GM23338 (cell line): ENCODE measurements at regions not wholly inside any gene's neighbourhood (a gene's known extent, or its start where the extent isn't known, plus 50 kb on each side); places are given as distances from the start of the nearest gene placed in this dataset.

ENCODE experiments used
- ATAC-seq: fragments of 200-7000 bp; cut with Tn5 transposase; 3 replicates; pipeline ENCODE4 v1.9.1; 2020
- DNase-seq: peaks from one replicate; pipeline ENCODE4 v3.0.0-alpha.2; 2015; ENCODE audit warnings: low spot score
- H2AFZ ChIP-seq: fragments of 200-600 bp; sonication (generic); 2 replicates; pipeline ENCODE4 v1.8.0; 2016; ENCODE audit warnings: antibody characterized with exemption, mild to moderate bottlenecking, moderate library complexity
- H3F3A ChIP-seq: fragments of 200-600 bp; sonication (generic); replicated peaks from 2 replicates; pipeline ENCODE4 v1.8.0; 2017; ENCODE audit warnings: antibody characterized with exemption, mixed run types, low read depth
- H3K27ac ChIP-seq: fragments of 200-600 bp; sonication (generic); 2 replicates; pipeline ENCODE4 v1.6.1; 2016; ENCODE audit warnings: low read depth
- H3K27me3 ChIP-seq: fragments of 200-600 bp; sonication (generic); 2 replicates; pipeline ENCODE4 v1.8.0; 2016; ENCODE audit warnings: mild to moderate bottlenecking, mixed run types, moderate library complexity; ENCODE audit not compliant: insufficient read depth
- H3K36me3 ChIP-seq: fragments of 200-600 bp; sonication (generic); 2 replicates; pipeline ENCODE4 v1.8.0; 2016; ENCODE audit warnings: mild to moderate bottlenecking; ENCODE audit not compliant: insufficient read depth
- H3K4me1 ChIP-seq: fragments of 200-600 bp; sonication (generic); 2 replicates; pipeline ENCODE4 v1.8.0; 2016; ENCODE audit warnings: mild to moderate bottlenecking, moderate library complexity; ENCODE audit not compliant: insufficient read depth
- H3K4me2 ChIP-seq: fragments of 200-600 bp; sonication (generic); 2 replicates; pipeline ENCODE4 v1.7.1; 2017; ENCODE audit warnings: mixed run types
- H3K4me3 ChIP-seq: fragments of 200-600 bp; sonication (generic); 2 replicates; pipeline ENCODE4 v1.6.1; 2016; ENCODE audit warnings: mixed run types
- H3K79me2 ChIP-seq: fragments of 200-600 bp; sonication (generic); replicated peaks from 2 replicates; pipeline ENCODE4 v1.8.0; 2017; ENCODE audit warnings: mild to moderate bottlenecking; ENCODE audit not compliant: insufficient read depth
- H3K9me2 ChIP-seq: fragments of 200-600 bp; sonication (generic); 2 replicates; pipeline ENCODE4 v1.8.0; 2017; ENCODE audit not compliant: insufficient read depth
- H4K20me1 ChIP-seq: fragments of 200-600 bp; sonication (generic); replicated peaks from 2 replicates; pipeline ENCODE4 v1.8.0; 2017; ENCODE audit warnings: mild to moderate bottlenecking; ENCODE audit not compliant: insufficient read depth
- H3K27ac Mint-ChIP-seq: 2 replicates; pipeline ENCODE4 v1.8.0; 2020; ENCODE audit warnings: inconsistent platforms, mild to moderate bottlenecking, moderate library complexity, mixed read lengths
- H3K27me3 Mint-ChIP-seq: 3 replicates; pipeline ENCODE4 v1.8.0; 2022; ENCODE audit warnings: low read depth, mild to moderate bottlenecking, moderate library complexity, mixed read lengths, inconsistent platforms; ENCODE audit not compliant: insufficient read depth, poor library complexity
- H3K36me3 Mint-ChIP-seq: 3 replicates; pipeline ENCODE4 v1.8.0; 2021; ENCODE audit warnings: low read depth, mild to moderate bottlenecking, inconsistent platforms, moderate library complexity, mixed read lengths
- H3K4me1 Mint-ChIP-seq: 3 replicates; pipeline ENCODE4 v1.8.0; 2020; ENCODE audit warnings: mild to moderate bottlenecking, inconsistent platforms, mixed read lengths
- H3K4me3 Mint-ChIP-seq: 3 replicates; pipeline ENCODE4 v1.8.0; 2021; ENCODE audit warnings: moderate library complexity, mild to moderate bottlenecking, inconsistent platforms, mixed read lengths
- H3K9me3 Mint-ChIP-seq: 3 replicates; pipeline ENCODE4 v1.8.0; 2020; ENCODE audit warnings: moderate library complexity, mild to moderate bottlenecking, inconsistent platforms, mixed read lengths
- EZH2phosphoT487 ChIP-seq: fragments of 200-600 bp; sonication (generic); IDR thresholded peaks from one replicate; pipeline ENCODE4 v1.8.1; 2018; ENCODE audit warnings: antibody characterized with exemption; ENCODE audit not compliant: unreplicated experiment
- JUNB ChIP-seq: IDR thresholded peaks from one replicate; pipeline ENCODE4 v1.6.1; 2016; ENCODE audit warnings: antibody characterized with exemption; ENCODE audit not compliant: unreplicated experiment
- NANOG ChIP-seq: IDR thresholded peaks from 2 replicates; pipeline ENCODE4 v1.6.1; 2016; ENCODE audit warnings: antibody characterized with exemption, borderline replicate concordance
- STAT1 ChIP-seq: IDR thresholded peaks from one replicate; pipeline ENCODE4 v1.6.1; 2016; ENCODE audit warnings: antibody characterized with exemption; ENCODE audit not compliant: unreplicated experiment
- ZNF114 ChIP-seq: fragments of 250-450 bp; sonication (Bioruptor Pico); IDR thresholded peaks from 2 replicates; pipeline ENCODE4 v1.5.0; 2020; ENCODE audit warnings: mild to moderate bottlenecking, moderate library complexity
- ZNF331 ChIP-seq: fragments of 250-450 bp; sonication (Bioruptor Pico); IDR thresholded peaks from 2 replicates; pipeline ENCODE4 v1.5.0; 2020; ENCODE audit warnings: low read depth, mild to moderate bottlenecking, moderate library complexity
- TF ChIP-seq, protein P1 (sequence below), 2 experiments: fragments of 200-600 bp in 1 of 2; sonication (generic) in 1 of 2; conservative IDR thresholded peaks; 2 replicates each; pipeline versions ENCODE4 v1.5.1 to v1.6.1; 2016 to 2017; ENCODE audit warnings: antibody characterized with exemption in 2 of 2, low read depth in 2 of 2, mild to moderate bottlenecking in 2 of 2, moderate library complexity in 1 of 2
- TF ChIP-seq, protein P2 (sequence below): IDR thresholded peaks from 2 replicates; pipeline ENCODE4 v1.6.1; 2016; ENCODE audit warnings: antibody characterized with exemption
- TF ChIP-seq, protein P3 (sequence below): fragments of 250-450 bp; sonication (Bioruptor Pico); IDR thresholded peaks from 2 replicates; pipeline ENCODE4 v1.5.0; 2020; ENCODE audit warnings: mild to moderate bottlenecking, moderate library complexity

DNA sequence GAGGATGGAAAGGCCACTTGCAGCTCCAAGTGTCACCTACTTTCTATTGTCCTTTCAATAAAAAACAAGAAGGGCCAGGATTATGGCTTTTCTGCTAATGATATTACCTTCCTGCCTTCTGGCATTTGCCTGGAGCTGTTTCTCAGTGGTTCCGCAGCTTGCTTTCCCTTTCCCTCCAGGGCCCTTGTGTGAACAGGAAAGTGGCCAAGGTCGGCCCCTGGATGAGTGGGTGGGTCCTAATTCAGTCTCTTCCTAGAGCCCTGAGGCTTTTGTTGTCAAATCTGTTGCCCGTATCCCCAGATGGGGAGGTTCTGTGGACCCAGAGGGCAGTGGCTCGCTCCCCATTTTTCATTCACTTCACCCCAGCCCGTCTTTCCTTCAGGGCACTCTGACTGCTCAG, 64.2 kb upstream of the UMPS start (continued):
- TF ChIP-seq, protein P1, sequence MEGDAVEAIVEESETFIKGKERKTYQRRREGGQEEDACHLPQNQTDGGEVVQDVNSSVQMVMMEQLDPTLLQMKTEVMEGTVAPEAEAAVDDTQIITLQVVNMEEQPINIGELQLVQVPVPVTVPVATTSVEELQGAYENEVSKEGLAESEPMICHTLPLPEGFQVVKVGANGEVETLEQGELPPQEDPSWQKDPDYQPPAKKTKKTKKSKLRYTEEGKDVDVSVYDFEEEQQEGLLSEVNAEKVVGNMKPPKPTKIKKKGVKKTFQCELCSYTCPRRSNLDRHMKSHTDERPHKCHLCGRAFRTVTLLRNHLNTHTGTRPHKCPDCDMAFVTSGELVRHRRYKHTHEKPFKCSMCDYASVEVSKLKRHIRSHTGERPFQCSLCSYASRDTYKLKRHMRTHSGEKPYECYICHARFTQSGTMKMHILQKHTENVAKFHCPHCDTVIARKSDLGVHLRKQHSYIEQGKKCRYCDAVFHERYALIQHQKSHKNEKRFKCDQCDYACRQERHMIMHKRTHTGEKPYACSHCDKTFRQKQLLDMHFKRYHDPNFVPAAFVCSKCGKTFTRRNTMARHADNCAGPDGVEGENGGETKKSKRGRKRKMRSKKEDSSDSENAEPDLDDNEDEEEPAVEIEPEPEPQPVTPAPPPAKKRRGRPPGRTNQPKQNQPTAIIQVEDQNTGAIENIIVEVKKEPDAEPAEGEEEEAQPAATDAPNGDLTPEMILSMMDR (conservative IDR thresholded peaks at IDR 0.05; ENCODE audit: low read depth in 2 of 2): no peak
- no peak for TF ChIP-seq NANOG

DNA sequence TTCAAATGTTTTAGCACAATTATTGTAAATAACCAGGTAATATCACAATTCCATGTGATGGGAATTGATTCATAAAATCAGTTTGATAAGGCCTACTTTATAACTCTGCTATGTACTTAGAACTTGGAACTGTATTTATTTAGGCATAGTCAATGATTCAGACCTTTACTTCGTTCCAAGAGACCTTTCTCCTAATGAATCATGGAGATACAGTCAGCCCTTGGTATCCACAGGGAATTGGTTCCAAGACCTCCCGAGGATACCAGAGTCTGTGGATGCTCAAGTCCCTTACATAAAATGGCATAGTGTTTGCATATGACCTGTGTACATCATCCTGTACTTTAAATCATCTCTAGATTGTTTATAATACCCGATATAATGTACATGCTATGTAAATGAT, 60.8 kb upstream of the UMPS start:
- H3K36me3 ChIP-seq: no peaks in the 10 kb centered on the region
- TF ChIP-seq, protein P2, sequence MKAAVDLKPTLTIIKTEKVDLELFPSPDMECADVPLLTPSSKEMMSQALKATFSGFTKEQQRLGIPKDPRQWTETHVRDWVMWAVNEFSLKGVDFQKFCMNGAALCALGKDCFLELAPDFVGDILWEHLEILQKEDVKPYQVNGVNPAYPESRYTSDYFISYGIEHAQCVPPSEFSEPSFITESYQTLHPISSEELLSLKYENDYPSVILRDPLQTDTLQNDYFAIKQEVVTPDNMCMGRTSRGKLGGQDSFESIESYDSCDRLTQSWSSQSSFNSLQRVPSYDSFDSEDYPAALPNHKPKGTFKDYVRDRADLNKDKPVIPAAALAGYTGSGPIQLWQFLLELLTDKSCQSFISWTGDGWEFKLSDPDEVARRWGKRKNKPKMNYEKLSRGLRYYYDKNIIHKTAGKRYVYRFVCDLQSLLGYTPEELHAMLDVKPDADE: no peak
- TF ChIP-seq ZNF114 (CRISPR knock-in tag): no peak
- DNase-seq (no peak), ATAC-seq (no peak)
- no peaks in the 10 kb centered on the region for H3F3A ChIP-seq
- no peak overlapping the region for H3K27ac ChIP-seq
- no peak overlapping the region for H3K4me2 ChIP-seq
- Mint-ChIP-seq H3K27ac (no peak overlapping the region), H3K36me3 (no peaks in the 10 kb centered on the region), H3K4me3 (no peak overlapping the region), H3K27me3 (no peaks in the 10 kb centered on the region), H3K4me1 (no peaks in the 10 kb centered on the region), H3K9me3 (no peaks in the 10 kb centered on the region)
- H3K4me3 ChIP-seq: no peak overlapping the region
- no peak overlapping the region for H2AFZ ChIP-seq
- no peaks in the 10 kb centered on the region for H4K20me1 ChIP-seq
- no peaks in the 10 kb centered on the region for H3K79me2 ChIP-seq
- H3K4me1 ChIP-seq: no peaks in the 10 kb centered on the region
- no peaks in the 10 kb centered on the region for H3K27me3 ChIP-seq
- no peaks in the 10 kb centered on the region for H3K9me2 ChIP-seq

DNA sequence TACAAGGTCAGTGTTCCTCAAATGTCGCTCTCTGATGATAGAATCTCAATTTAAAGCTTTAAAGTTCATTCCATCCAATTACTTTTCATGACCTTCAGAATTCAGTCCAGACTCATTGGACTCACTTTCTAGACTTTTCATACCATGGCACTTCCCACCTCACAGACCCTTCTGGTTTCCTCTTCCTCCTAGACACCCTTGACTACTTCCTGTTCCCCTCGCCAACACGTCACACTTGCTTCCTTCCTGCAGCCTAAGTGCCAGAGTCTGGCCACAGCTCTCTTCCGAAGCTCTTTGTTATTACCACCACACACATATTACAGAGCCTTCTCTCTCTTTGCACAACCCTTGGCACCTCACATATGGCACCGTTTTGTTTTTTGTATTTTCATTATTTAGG, 59.1 kb upstream of the UMPS start:
- H3K27me3 Mint-ChIP-seq: no peaks in the 10 kb centered on the region
- H3K9me3 Mint-ChIP-seq: no peaks in the 10 kb centered on the region
- H3K4me3 ChIP-seq: no peak overlapping the region
- ATAC-seq (no peak), DNase-seq (no peak)
- H3K9me2 ChIP-seq: no peaks in the 10 kb centered on the region
- no peak overlapping the region for H2AFZ ChIP-seq
- H3F3A ChIP-seq: no peaks in the 10 kb centered on the region
- no peaks in the 10 kb centered on the region for H3K4me1 ChIP-seq
- no peak overlapping the region for H3K4me2 ChIP-seq
- H3K4me3 Mint-ChIP-seq: no peak overlapping the region
- H3K36me3 Mint-ChIP-seq: no peaks in the 10 kb centered on the region
- no peaks in the 10 kb centered on the region for H3K27me3 ChIP-seq
- no peaks in the 10 kb centered on the region for H3K4me1 Mint-ChIP-seq
- no peaks in the 10 kb centered on the region for H3K79me2 ChIP-seq
- no peak overlapping the region for H3K27ac ChIP-seq
- H3K27ac Mint-ChIP-seq: no peak overlapping the region
- H4K20me1 ChIP-seq: no peaks in the 10 kb centered on the region
- no peaks in the 10 kb centered on the region for H3K36me3 ChIP-seq
- TF ChIP-seq EZH2phosphoT487 (no peak), ZNF331 (CRISPR knock-in tag) (no peak), JUNB (no peak), ZNF114 (CRISPR knock-in tag) (no peak), NANOG (no peak), STAT1 (no peak)
- TF ChIP-seq, protein P2: no peak
- TF ChIP-seq, protein P3, sequence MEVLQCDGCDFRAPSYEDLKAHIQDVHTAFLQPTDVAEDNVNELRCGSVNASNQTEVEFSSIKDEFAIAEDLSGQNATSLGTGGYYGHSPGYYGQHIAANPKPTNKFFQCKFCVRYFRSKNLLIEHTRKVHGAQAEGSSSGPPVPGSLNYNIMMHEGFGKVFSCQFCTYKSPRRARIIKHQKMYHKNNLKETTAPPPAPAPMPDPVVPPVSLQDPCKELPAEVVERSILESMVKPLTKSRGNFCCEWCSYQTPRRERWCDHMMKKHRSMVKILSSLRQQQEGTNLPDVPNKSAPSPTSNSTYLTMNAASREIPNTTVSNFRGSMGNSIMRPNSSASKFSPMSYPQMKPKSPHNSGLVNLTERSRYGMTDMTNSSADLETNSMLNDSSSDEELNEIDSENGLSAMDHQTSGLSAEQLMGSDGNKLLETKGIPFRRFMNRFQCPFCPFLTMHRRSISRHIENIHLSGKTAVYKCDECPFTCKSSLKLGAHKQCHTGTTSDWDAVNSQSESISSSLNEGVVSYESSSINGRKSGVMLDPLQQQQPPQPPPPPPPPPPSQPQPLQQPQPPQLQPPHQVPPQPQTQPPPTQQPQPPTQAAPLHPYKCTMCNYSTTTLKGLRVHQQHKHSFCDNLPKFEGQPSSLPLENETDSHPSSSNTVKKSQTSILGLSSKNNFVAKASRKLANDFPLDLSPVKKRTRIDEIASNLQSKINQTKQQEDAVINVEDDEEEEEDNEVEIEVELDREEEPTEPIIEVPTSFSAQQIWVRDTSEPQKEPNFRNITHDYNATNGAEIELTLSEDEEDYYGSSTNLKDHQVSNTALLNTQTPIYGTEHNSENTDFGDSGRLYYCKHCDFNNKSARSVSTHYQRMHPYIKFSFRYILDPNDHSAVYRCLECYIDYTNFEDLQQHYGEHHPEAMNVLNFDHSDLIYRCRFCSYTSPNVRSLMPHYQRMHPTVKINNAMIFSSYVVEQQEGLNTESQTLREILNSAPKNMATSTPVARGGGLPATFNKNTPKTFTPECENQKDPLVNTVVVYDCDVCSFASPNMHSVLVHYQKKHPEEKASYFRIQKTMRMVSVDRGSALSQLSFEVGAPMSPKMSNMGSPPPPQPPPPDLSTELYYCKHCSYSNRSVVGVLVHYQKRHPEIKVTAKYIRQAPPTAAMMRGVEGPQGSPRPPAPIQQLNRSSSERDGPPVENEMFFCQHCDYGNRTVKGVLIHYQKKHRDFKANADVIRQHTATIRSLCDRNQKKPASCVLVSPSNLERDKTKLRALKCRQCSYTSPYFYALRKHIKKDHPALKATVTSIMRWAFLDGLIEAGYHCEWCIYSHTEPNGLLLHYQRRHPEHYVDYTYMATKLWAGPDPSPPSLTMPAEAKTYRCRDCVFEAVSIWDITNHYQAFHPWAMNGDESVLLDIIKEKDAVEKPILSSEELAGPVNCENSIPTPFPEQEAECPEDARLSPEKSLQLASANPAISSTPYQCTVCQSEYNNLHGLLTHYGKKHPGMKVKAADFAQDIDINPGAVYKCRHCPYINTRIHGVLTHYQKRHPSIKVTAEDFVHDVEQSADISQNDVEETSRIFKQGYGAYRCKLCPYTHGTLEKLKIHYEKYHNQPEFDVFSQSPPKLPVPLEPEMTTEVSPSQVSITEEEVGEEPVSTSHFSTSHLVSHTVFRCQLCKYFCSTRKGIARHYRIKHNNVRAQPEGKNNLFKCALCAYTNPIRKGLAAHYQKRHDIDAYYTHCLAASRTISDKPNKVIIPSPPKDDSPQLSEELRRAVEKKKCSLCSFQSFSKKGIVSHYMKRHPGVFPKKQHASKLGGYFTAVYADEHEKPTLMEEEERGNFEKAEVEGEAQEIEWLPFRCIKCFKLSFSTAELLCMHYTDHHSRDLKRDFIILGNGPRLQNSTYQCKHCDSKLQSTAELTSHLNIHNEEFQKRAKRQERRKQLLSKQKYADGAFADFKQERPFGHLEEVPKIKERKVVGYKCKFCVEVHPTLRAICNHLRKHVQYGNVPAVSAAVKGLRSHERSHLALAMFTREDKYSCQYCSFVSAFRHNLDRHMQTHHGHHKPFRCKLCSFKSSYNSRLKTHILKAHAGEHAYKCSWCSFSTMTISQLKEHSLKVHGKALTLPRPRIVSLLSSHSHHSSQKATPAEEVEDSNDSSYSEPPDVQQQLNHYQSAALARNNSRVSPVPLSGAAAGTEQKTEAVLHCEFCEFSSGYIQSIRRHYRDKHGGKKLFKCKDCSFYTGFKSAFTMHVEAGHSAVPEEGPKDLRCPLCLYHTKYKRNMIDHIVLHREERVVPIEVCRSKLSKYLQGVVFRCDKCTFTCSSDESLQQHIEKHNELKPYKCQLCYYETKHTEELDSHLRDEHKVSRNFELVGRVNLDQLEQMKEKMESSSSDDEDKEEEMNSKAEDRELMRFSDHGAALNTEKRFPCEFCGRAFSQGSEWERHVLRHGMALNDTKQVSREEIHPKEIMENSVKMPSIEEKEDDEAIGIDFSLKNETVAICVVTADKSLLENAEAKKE (CRISPR knock-in tag): no peak
